Limb (tissue), 2 donors: ENCODE measurements at regions not wholly inside any gene's neighbourhood (a gene's known extent, or its start where the extent isn't known, plus 50 kb on each side); places are given as distances from the start of the nearest gene placed in this dataset.

Experiments
- DNase-seq, 2 donors: peaks; one replicate each; pipeline ENCODE4 v3.0.0-alpha.2; 2016; ENCODE audit errors: extremely low spot score in 2 of 2

DNA sequence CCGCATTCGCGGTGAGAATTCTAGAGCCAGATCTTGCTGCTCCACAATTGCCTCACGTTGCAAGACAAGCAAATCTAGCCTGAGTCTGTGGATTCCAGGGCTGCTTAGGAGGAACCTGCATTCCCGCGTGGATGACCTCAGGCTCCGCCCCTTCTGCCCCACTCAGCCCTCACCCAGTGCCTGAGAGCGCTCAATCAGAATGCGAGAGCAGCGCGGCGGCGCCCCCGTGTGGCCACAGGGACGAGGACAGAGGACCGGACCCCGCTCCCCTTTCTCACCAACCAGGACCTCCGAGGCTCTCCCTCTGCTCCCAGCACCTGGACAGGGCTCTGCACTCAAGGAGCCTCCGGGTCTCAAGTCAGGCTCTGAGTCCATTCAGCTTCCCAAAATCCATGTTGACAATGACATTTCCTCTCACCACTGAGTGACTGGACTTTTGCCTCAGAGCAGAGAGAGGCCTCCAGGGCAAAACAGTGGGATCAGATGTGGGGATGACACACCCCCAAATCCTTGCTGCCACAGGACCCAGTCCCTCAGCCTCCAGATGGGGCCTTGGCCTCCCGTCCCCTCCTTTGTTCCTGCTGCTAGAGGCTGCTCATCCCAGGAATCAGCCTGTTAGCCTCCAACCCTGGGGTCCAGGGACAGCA lies 52.0 kb downstream of the RPP21 start:
- peak; percentile 33 to 81 for DNase-seq

GRCh38 chr6:30397697-30398096 lies 52.7 kb downstream of the RPP21 start:
- no peak for DNase-seq

- DNase-seq: no peak
These were observed 54.6 kb downstream of the RPP21 start for GRCh38 chr6:30399390-30400058.

DNA sequence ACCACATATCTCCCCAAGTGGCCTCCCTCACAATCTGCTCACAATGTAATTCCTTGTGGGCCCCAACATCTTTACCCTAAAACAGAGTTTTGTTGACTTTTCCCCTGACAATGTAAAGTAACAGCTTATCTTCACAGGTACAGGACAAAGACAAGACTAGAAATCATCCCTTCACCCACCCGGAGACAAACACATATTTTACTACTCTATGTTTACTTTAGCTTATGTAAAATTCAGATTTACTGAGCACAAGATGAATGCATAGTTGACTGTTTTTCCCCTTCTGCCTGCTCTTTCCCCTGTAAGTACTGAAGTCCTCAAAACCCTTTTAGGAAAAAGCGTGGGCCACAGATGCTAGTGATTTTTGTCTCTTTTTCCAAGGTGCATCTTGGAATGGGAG lies 61.0 kb downstream of the RPP21 start:
- DNase-seq: no peak

- no peak for DNase-seq
These were observed 64.2 kb downstream of the RPP21 start for GRCh38 chr6:30409184-30409583.

GRCh38 chr6:30411515-30412207 lies 66.7 kb downstream of the RPP21 start:
- DNase-seq: peak in 1 of 2 donors; percentile 44

GRCh38 chr6:30418448-30418847 lies 70.9 kb upstream of the HLA-E start:
- no peak for DNase-seq

GRCh38 chr6:30424549-30424948 lies 64.8 kb upstream of the HLA-E start:
- DNase-seq: no peak
